GM12891 (cell line): ENCODE measurements at regions not wholly inside any gene's neighbourhood (a gene's known extent, or its start where the extent isn't known, plus 50 kb on each side); places are given as distances from the start of the nearest gene placed in this dataset.

ENCODE experiments used
- DNase-seq: peaks from one replicate; pipeline ENCODE4 v3.0.0; 2011; ENCODE audit warnings: low spot score; ENCODE audit not compliant: insufficient read length
- FAIRE-seq: peaks from 2 replicates; lab custom pipeline; 2011; peaks lifted over from hg19 to GRCh38; lab: Jason Lieb, UNC
- PAX5 ChIP-seq: IDR thresholded peaks from 2 replicates; pipeline ENCODE4 v1.6.1; 2011; ENCODE audit warnings: low read length, moderate library complexity, mild to moderate bottlenecking; ENCODE audit not compliant: insufficient read depth, severe bottlenecking
- POLR2A ChIP-seq: IDR thresholded peaks from 2 replicates; pipeline ENCODE4 v1.6.1; 2011; ENCODE audit warnings: low read depth, low read length, control low read depth
- POLR2AphosphoS5 ChIP-seq: IDR thresholded peaks from 2 replicates; pipeline ENCODE4 v1.6.1; 2011; ENCODE audit warnings: low read depth, low read length, control low read depth
- POU2F2 ChIP-seq: IDR thresholded peaks from 2 replicates; pipeline ENCODE4 v1.6.1; 2011; ENCODE audit warnings: low read depth, mild to moderate bottlenecking, control low read depth, low read length, moderate library complexity
- SPI1 ChIP-seq: IDR thresholded peaks from 2 replicates; pipeline ENCODE4 v1.6.1; 2011; ENCODE audit warnings: low read depth, low read length, control low read depth
- TAF1 ChIP-seq: IDR thresholded peaks from 2 replicates; pipeline ENCODE4 v1.6.1; 2011; ENCODE audit warnings: low read depth, low read length, control low read depth

DNA sequence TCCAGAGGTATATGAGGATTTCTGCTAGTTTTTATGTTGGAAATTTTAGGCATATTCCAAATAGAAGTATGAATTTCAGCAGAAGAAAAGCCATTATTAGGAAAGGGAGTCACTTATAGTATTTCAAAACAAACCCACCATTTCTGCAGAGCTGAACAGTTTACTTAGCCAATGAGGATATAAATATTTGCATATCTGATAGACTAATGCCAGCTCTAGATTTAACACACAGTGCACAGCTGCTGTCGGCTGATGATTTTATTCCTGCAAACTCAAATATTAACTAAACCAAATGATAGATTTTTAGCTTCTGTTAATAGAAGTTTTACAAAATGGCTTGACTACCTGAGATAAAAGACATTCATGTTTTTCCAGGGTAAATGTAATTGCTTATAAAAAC, 375.8 kb upstream of the FANCL start:
- DNase-seq (no peak), FAIRE-seq (no peak)
- no peak for TF ChIP-seq POLR2AphosphoS5
- no peak for TF ChIP-seq POLR2A
- TF ChIP-seq POU2F2, result no peak
- no peak for TF ChIP-seq PAX5

GRCh38 chr2:58614219-58614618, 373.1 kb upstream of the FANCL start:
- no peak for DNase-seq
- no peak for FAIRE-seq
- TF ChIP-seq TAF1 (no peak), PAX5 (no peak), POLR2AphosphoS5 (no peak), POU2F2 (no peak), POLR2A (no peak), SPI1 (no peak)

GRCh38 chr2:58612973-58613372, 371.8 kb upstream of the FANCL start:
- no peak for FAIRE-seq
- no peak for TF ChIP-seq SPI1
- no peak for TF ChIP-seq PAX5
- no peak for TF ChIP-seq POU2F2
- TF ChIP-seq TAF1, result no peak
- TF ChIP-seq POLR2AphosphoS5, result no peak
- no peak for TF ChIP-seq POLR2A
- no peak for DNase-seq

DNA sequence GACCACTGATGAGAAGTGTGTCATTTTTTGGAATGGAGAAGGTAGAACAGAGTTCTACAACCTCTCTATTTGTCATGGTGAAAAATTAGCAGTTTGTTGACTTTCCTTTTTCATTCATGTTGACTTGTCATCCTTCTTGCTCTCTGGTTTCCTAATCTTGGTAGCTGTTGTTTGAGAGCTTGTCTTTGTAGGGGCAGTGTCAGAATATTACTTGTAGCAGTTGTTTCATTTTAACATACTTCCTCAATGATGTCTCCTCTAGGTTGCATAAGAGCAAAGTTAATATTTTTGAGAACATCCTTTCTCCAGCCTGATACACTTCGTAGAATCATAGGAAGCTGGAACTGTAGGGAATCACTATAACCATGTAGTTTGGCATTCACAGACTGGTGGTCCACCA, 368.2 kb upstream of the FANCL start:
- TF ChIP-seq SPI1, result no peak
- TF ChIP-seq POLR2AphosphoS5, result no peak
- TF ChIP-seq PAX5, result no peak
- no peak for TF ChIP-seq POLR2A
- TF ChIP-seq POU2F2, result no peak
- TF ChIP-seq TAF1, result no peak
- DNase-seq (no peak), FAIRE-seq (no peak)

- DNase-seq (no peak), FAIRE-seq (no peak)
- no peak for TF ChIP-seq SPI1
- TF ChIP-seq POU2F2, result no peak
- no peak for TF ChIP-seq POLR2A
- TF ChIP-seq POLR2AphosphoS5, result no peak
- no peak for TF ChIP-seq TAF1
- TF ChIP-seq PAX5, result no peak
These were observed 367.0 kb upstream of the FANCL start for GRCh38 chr2:58608146-58608545.

DNA sequence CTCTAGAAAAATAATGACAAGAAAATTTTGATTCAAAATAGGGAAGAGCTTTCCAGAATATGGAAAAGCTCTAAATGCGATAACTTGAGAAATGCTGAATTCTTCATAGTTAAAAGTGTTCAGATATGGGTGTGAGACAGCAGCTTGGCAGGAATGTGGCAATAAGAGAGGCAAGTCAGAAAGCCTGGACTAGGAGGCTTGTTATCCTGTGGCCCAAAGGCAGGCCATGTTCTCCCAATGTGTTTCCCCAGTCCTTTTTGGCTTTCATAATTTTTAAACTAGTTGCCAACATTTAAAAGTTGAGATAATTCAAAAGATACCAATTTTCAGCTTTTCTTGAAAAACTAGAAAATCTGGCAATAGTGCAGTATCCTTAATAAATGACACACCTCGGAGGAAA, 366.3 kb upstream of the FANCL start:
- FAIRE-seq (no peak), DNase-seq (no peak)
- TF ChIP-seq POLR2AphosphoS5 (no peak), SPI1 (no peak), TAF1 (no peak), POU2F2 (no peak), PAX5 (no peak), POLR2A (no peak)

GRCh38 chr2:58606799-58607198, 365.7 kb upstream of the FANCL start:
- FAIRE-seq (no peak), DNase-seq (no peak)
- TF ChIP-seq POLR2AphosphoS5 (no peak), PAX5 (no peak), POU2F2 (no peak), TAF1 (no peak), SPI1 (no peak), POLR2A (no peak)

DNA sequence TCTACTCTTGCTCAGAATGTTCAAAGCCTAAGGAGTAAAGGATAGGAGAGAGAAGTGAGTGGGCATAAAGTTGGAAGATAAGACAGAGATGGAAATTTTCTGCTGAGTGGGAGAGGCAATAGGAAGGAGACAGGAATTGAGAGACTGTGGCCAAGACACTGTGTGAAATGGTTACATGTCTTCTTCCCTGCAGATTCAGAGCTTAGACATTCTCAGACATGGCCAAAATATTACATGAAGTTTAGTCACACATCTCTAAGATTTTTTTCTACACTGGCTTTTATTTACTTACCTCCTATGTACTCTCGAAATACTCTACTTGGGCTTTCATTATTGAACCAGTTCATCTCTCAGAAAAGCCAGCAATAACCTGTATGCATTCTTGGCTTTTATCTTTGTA, 363.0 kb upstream of the FANCL start:
- no peak for FAIRE-seq
- TF ChIP-seq POLR2AphosphoS5, result no peak
- no peak for TF ChIP-seq PAX5
- TF ChIP-seq SPI1, result no peak
- no peak for TF ChIP-seq TAF1
- TF ChIP-seq POLR2A, result no peak
- no peak for TF ChIP-seq POU2F2
- DNase-seq, result no peak

DNA sequence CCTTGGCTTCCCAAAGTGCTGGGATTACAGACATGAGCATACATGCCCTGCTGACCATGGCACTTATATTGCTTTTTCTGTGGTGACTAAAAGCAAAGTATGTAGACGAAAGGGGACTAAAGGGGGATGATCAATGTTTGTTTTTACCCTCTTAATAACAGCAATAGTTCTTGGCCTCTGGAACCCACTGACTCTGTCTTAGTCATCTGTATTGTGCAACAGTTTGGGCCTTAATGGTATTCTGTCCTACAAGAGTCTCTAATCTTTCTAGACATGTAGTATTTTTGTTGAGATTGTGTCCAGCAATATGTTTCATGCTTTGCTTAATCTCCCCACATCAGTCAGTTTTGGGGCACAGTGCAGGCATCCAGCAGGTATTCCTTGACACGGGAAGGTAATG, 359.9 kb upstream of the FANCL start:
- FAIRE-seq, result no peak
- TF ChIP-seq TAF1, result no peak
- TF ChIP-seq POU2F2, result no peak
- TF ChIP-seq SPI1, result no peak
- TF ChIP-seq POLR2AphosphoS5, result no peak
- TF ChIP-seq PAX5, result no peak
- no peak for TF ChIP-seq POLR2A
- no peak for DNase-seq

DNA sequence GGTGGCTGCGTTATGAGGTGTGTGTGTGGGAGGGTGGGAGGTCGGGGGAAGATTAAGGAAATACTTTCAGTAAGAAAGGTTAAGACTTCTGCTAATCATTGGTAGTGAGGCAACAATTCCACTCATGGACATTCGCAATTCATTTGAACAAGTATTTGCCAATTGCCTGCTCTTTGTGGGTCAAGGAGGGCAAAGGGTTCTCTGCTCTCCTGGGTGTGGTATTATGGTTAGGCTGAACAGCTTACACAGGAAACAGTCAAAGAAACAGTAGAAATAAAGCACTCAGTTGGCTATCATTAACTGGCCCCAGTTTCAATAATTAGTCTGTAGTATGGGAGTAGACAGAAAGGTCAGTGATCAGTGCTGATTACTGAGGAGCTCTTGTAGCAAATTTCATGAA, 357.0 kb upstream of the FANCL start:
- DNase-seq, result no peak
- no peak for TF ChIP-seq POLR2AphosphoS5
- no peak for TF ChIP-seq PAX5
- TF ChIP-seq POLR2A, result no peak
- TF ChIP-seq TAF1, result no peak
- no peak for TF ChIP-seq POU2F2
- TF ChIP-seq SPI1, result no peak
- no peak for FAIRE-seq
